NOMO-1 treated with DMSO at 0.1 percent for 48 hours (cell line): ENCODE measurements at regions not wholly inside any gene's neighbourhood (a gene's known extent, or its start where the extent isn't known, plus 50 kb on each side); places are given as distances from the start of the nearest gene placed in this dataset.
A peak's percentile ranks its signal among the peaks of the same experiment; 100 is the strongest.

Experiments
- DNase-seq: peaks from one replicate; lab custom pipeline; 2025; ENCODE audit not compliant: unreplicated experiment; lab: John Stamatoyannopoulos, UW

- no peak for DNase-seq
Measured at GRCh38 chr1:213669964-213670691, 317.6 kb upstream of the PROX1 start.

- no peak for DNase-seq
Measured at GRCh38 chr1:213670692-213671023, 317.1 kb upstream of the PROX1 start.

- DNase-seq, result no peak
Measured at GRCh38 chr1:213675043-213675442, 312.7 kb upstream of the PROX1 start.

- DNase-seq, result no peak
Measured at GRCh38 chr1:213676736-213677135, 311.0 kb upstream of the PROX1 start.

- DNase-seq, result no peak
Measured at GRCh38 chr1:213678348-213678747, 309.4 kb upstream of the PROX1 start.

- no peak for DNase-seq
Measured at GRCh38 chr1:213678753-213679152, 309.0 kb upstream of the PROX1 start.

- no peak for DNase-seq
Measured at GRCh38 chr1:213679153-213679552, 308.6 kb upstream of the PROX1 start.

GRCh38 chr1:213680677-213681325, 307.0 kb upstream of the PROX1 start:
- DNase-seq, result no peak

GRCh38 chr1:213681788-213682340, 305.9 kb upstream of the PROX1 start:
- no peak for DNase-seq

- no peak for DNase-seq
Measured at GRCh38 chr1:213683529-213683928, 304.2 kb upstream of the PROX1 start.

- no peak for DNase-seq
Measured at GRCh38 chr1:213684454-213684853, 303.3 kb upstream of the PROX1 start.

- no peak for DNase-seq
Measured at GRCh38 chr1:213685992-213686582, 301.7 kb upstream of the PROX1 start.

- DNase-seq, result peak; percentile 10
Measured at GRCh38 chr1:213686983-213687382, 300.8 kb upstream of the PROX1 start.

- DNase-seq, result peak; percentile 90
Measured at GRCh38 chr1:213687832-213688231, 299.9 kb upstream of the PROX1 start.

- DNase-seq, result no peak
Measured at GRCh38 chr1:213688655-213689054, 299.1 kb upstream of the PROX1 start.

GRCh38 chr1:213689260-213689659, 298.5 kb upstream of the PROX1 start:
- no peak for DNase-seq

GRCh38 chr1:213690341-213690917, 297.3 kb upstream of the PROX1 start:
- no peak for DNase-seq

- no peak for DNase-seq
Measured at GRCh38 chr1:213692321-213692720, 295.5 kb upstream of the PROX1 start.

- no peak for DNase-seq
Measured at GRCh38 chr1:213693864-213694263, 293.9 kb upstream of the PROX1 start.

GRCh38 chr1:213697192-213697802, 290.5 kb upstream of the PROX1 start:
- DNase-seq, result peak; percentile 0

- DNase-seq, result peak; percentile 73
Measured at GRCh38 chr1:213698092-213698702, 289.6 kb upstream of the PROX1 start.
